Liver (tissue), 7 donors: ENCODE measurements at regions not wholly inside any gene's neighbourhood (a gene's known extent, or its start where the extent isn't known, plus 50 kb on each side); places are given as distances from the start of the nearest gene placed in this dataset.

Experiments used
- DNase-seq: peaks from one replicate; pipeline ENCODE4 v3.0.0-alpha.2; 2017; ENCODE audit warnings: low spot score
- H3K27ac ChIP-seq, 2 donors: one replicate each; pipeline ENCODE4 v1.7.0; 2013; ENCODE audit warnings: inconsistent platforms in 2 of 2, low read length in 2 of 2, control low read depth in 1 of 2, low read depth in 1 of 2, mild to moderate bottlenecking in 1 of 2
- H3K27me3 ChIP-seq, 4 donors: one replicate each; pipeline versions ENCODE4 v1.6.1 to v1.7.0; 2013; ENCODE audit warnings: low read length in 3 of 4, inconsistent platforms in 1 of 4, mild to moderate bottlenecking in 1 of 4, moderate library complexity in 1 of 4; ENCODE audit not compliant: control insufficient read depth in 4 of 4, insufficient read depth in 4 of 4
- H3K36me3 ChIP-seq, 4 donors: one replicate each; pipeline versions ENCODE4 v1.6.1 to v1.7.0; 2013; ENCODE audit warnings: low read length in 3 of 4, mild to moderate bottlenecking in 3 of 4, low read depth in 1 of 4, moderate library complexity in 1 of 4; ENCODE audit not compliant: control insufficient read depth in 4 of 4, insufficient read depth in 3 of 4
- H3K4me1 ChIP-seq, 4 donors: one replicate each; pipeline versions ENCODE4 v1.6.1 to v1.7.0; 2013; ENCODE audit warnings: low read length in 3 of 4, mild to moderate bottlenecking in 3 of 4, moderate library complexity in 1 of 4; ENCODE audit not compliant: control insufficient read depth in 4 of 4, insufficient read depth in 4 of 4
- H3K4me3 ChIP-seq, 3 donors: one replicate each; pipeline versions ENCODE4 v1.6.1 to v1.7.0; 2013; ENCODE audit warnings: low read length in 3 of 3, control low read depth in 1 of 3, low read depth in 1 of 3, mild to moderate bottlenecking in 1 of 3
- H3K9ac ChIP-seq, 2 donors: one replicate each; pipeline ENCODE4 v1.7.0; 2013; ENCODE audit warnings: low read length in 2 of 2, mild to moderate bottlenecking in 2 of 2, moderate library complexity in 2 of 2, control low read depth in 1 of 2, low read depth in 1 of 2
- H3K9me3 ChIP-seq, 4 donors: one replicate each; pipeline versions ENCODE4 v1.6.1 to v1.7.0; 2013; ENCODE audit warnings: low read length in 3 of 4; ENCODE audit not compliant: control insufficient read depth in 4 of 4
- ATF3 ChIP-seq: IDR thresholded peaks from 2 replicates; pipeline ENCODE4 v1.6.1; 2016; ENCODE audit warnings: antibody characterized with exemption
- EGR1 ChIP-seq, 2 donors: IDR thresholded peaks; 2 replicates each; pipeline ENCODE4 v1.6.1; 2016 to 2018; ENCODE audit warnings: antibody characterized with exemption in 2 of 2, low read depth in 2 of 2
- FOXA1 ChIP-seq: IDR thresholded peaks from 2 replicates; pipeline ENCODE4 v1.6.1; 2016; ENCODE audit warnings: antibody characterized with exemption
- FOXA2 ChIP-seq: IDR thresholded peaks from 2 replicates; pipeline ENCODE4 v1.6.1; 2016; ENCODE audit warnings: antibody characterized with exemption
- GABPA ChIP-seq, 2 donors: IDR thresholded peaks in 1 of 2; conservative IDR thresholded peaks in 1 of 2; 2 replicates each; pipeline ENCODE4 v1.6.1; 2016; ENCODE audit warnings: antibody characterized with exemption in 2 of 2, mild to moderate bottlenecking in 1 of 2, moderate library complexity in 1 of 2
- HNF4A ChIP-seq, 2 donors: conservative IDR thresholded peaks; 2 replicates each; pipeline ENCODE4 v1.6.1; 2016; ENCODE audit warnings: antibody characterized with exemption in 2 of 2, mild to moderate bottlenecking in 2 of 2
- HNF4G ChIP-seq: IDR thresholded peaks from 2 replicates; pipeline ENCODE4 v1.6.1; 2016; ENCODE audit warnings: antibody characterized with exemption
- JUND ChIP-seq, 2 donors: IDR thresholded peaks; 2 replicates each; pipeline ENCODE4 v1.6.1; 2016; ENCODE audit warnings: antibody characterized with exemption in 2 of 2
- MAX ChIP-seq: IDR thresholded peaks from 2 replicates; pipeline ENCODE4 v1.6.1; 2016; ENCODE audit warnings: antibody characterized with exemption
- NR2F2 ChIP-seq: IDR thresholded peaks from 2 replicates; pipeline ENCODE4 v1.6.1; 2016; ENCODE audit warnings: antibody characterized with exemption
- RAD21 ChIP-seq, 2 donors: IDR thresholded peaks; 2 replicates each; pipeline ENCODE4 v1.6.1; 2016; ENCODE audit warnings: antibody characterized with exemption in 2 of 2, mild to moderate bottlenecking in 2 of 2
- RXRA ChIP-seq, 2 donors: IDR thresholded peaks; 2 replicates each; pipeline ENCODE4 v1.6.1; 2017 to 2018; ENCODE audit warnings: antibody characterized with exemption in 2 of 2, mild to moderate bottlenecking in 1 of 2
- SP1 ChIP-seq: IDR thresholded peaks from 2 replicates; pipeline ENCODE4 v1.6.1; 2018; ENCODE audit warnings: antibody characterized with exemption, mild to moderate bottlenecking
- TAF1 ChIP-seq: conservative IDR thresholded peaks from 2 replicates; pipeline ENCODE4 v1.6.1; 2016; ENCODE audit warnings: antibody characterized with exemption, mild to moderate bottlenecking
- YY1 ChIP-seq: IDR thresholded peaks from 2 replicates; pipeline ENCODE4 v1.6.1; 2016; ENCODE audit warnings: antibody characterized with exemption, mild to moderate bottlenecking
- ZBTB33 ChIP-seq: IDR thresholded peaks from 2 replicates; pipeline ENCODE4 v1.6.1; 2016; ENCODE audit warnings: antibody characterized with exemption
- WGBS: extraction: QIAGEN DNeasy Blood & Tissue Kit; methylation state at CpG from one replicate; pipeline ENCODE4 v1.1.7; 2013; 5-methylcytosine and 5-hydroxymethylcytosine counted together
- donor health status: healthy.
- donor health status: healthy.
- donor health status: healthy.
- donor health status: healthy.

- H3K9ac ChIP-seq: no peak overlapping the region
- H3K27me3 ChIP-seq: no peaks in the 10 kb centered on the region
- H3K36me3 ChIP-seq: no peaks in the 10 kb centered on the region
- no peak overlapping the region for H3K4me3 ChIP-seq
- no peak overlapping the region for H3K27ac ChIP-seq
- 90% methylated on average over 4 of the region's 4 CpGs for WGBS
- H3K9me3 ChIP-seq: no peaks in the 10 kb centered on the region
- no peaks in the 10 kb centered on the region for H3K4me1 ChIP-seq
- no peak for DNase-seq
- TF ChIP-seq YY1 (no peak), RAD21 (IDR thresholded peaks at IDR 0.05) (no peak), MAX (no peak), NR2F2 (no peak), FOXA1 (no peak), EGR1 (IDR thresholded peaks at IDR 0.05; ENCODE audit: low read depth in 2 of 2) (no peak), GABPA (IDR thresholded peaks at IDR 0.05 in 1 of 2, conservative IDR thresholded peaks at IDR 0.05 in 1 of 2) (no peak), FOXA2 (no peak), JUND (IDR thresholded peaks at IDR 0.05) (no peak), TAF1 (no peak), ATF3 (no peak), SP1 (no peak), ZBTB33 (no peak), HNF4G (no peak)
These were observed 261.3 kb downstream of the CCSER2 start for GRCh38 chr10:84589526-84590205.

- H3K27me3 ChIP-seq: no peaks in the 10 kb centered on the region
- no peaks in the 10 kb centered on the region for H3K36me3 ChIP-seq
- no peaks in the 10 kb centered on the region for H3K9me3 ChIP-seq
- no peak for DNase-seq
- WGBS: 82% methylated on average over 14 of the region's 14 CpGs
- TF ChIP-seq EGR1 (IDR thresholded peaks at IDR 0.05; ENCODE audit: low read depth in 2 of 2) (no peak), GABPA (IDR thresholded peaks at IDR 0.05 in 1 of 2, conservative IDR thresholded peaks at IDR 0.05 in 1 of 2) (no peak)
- no peak overlapping the region for H3K9ac ChIP-seq
- no peaks in the 10 kb centered on the region for H3K4me1 ChIP-seq
- H3K27ac ChIP-seq: no peak overlapping the region
- no peak overlapping the region for H3K4me3 ChIP-seq
These were observed 262.2 kb downstream of the CCSER2 start for GRCh38 chr10:84590327-84591193.

- no peaks in the 10 kb centered on the region for H3K9me3 ChIP-seq
- DNase-seq: no peak
- no peak overlapping the region for H3K9ac ChIP-seq
- 92% methylated on average over 7 of the region's 7 CpGs for WGBS
- H3K4me1 ChIP-seq: no peaks in the 10 kb centered on the region
- no peaks in the 10 kb centered on the region for H3K27me3 ChIP-seq
- TF ChIP-seq RXRA (IDR thresholded peaks at IDR 0.05) (no peak), HNF4A (conservative IDR thresholded peaks at IDR 0.05) (no peak), YY1 (no peak), JUND (IDR thresholded peaks at IDR 0.05) (no peak), HNF4G (no peak), SP1 (no peak), ATF3 (no peak), GABPA (IDR thresholded peaks at IDR 0.05 in 1 of 2, conservative IDR thresholded peaks at IDR 0.05 in 1 of 2) (no peak), MAX (no peak)
- no peak overlapping the region for H3K27ac ChIP-seq
- no peaks in the 10 kb centered on the region for H3K36me3 ChIP-seq
- no peak overlapping the region for H3K4me3 ChIP-seq
These were observed 265.1 kb downstream of the CCSER2 start for GRCh38 chr10:84593506-84593905.
